IgD-negative memory B cell (primary cell): ENCODE measurements at regions not wholly inside any gene's neighbourhood (a gene's known extent, or its start where the extent isn't known, plus 50 kb on each side); places are given as distances from the start of the nearest gene placed in this dataset.

Experiments
- H3K27ac Mint-ChIP-seq, 3 donors: one replicate each; pipeline ENCODE4 v1.8.0; 2020 to 2022; ENCODE audit warnings: mild to moderate bottlenecking in 3 of 3, mixed read lengths in 3 of 3, moderate library complexity in 1 of 3
- H3K27me3 Mint-ChIP-seq: one replicate; pipeline ENCODE4 v1.8.0; 2021; ENCODE audit warnings: mixed read lengths
- H3K36me3 Mint-ChIP-seq: one replicate; pipeline ENCODE4 v1.8.0; 2020; ENCODE audit warnings: mild to moderate bottlenecking, mixed read lengths
- H3K4me1 Mint-ChIP-seq, 3 donors: one replicate each; pipeline ENCODE4 v1.8.0; 2020 to 2022; ENCODE audit warnings: mixed read lengths in 3 of 3, mild to moderate bottlenecking in 1 of 3
- H3K4me3 Mint-ChIP-seq, 4 donors: one replicate each; pipeline ENCODE4 v1.8.0; 2020 to 2022; ENCODE audit warnings: mild to moderate bottlenecking in 4 of 4, mixed read lengths in 4 of 4, moderate library complexity in 3 of 4
- H3K9me3 Mint-ChIP-seq, 3 donors: one replicate each; pipeline ENCODE4 v1.8.0; 2020 to 2021; ENCODE audit warnings: mixed read lengths in 3 of 3, mild to moderate bottlenecking in 1 of 3

DNA sequence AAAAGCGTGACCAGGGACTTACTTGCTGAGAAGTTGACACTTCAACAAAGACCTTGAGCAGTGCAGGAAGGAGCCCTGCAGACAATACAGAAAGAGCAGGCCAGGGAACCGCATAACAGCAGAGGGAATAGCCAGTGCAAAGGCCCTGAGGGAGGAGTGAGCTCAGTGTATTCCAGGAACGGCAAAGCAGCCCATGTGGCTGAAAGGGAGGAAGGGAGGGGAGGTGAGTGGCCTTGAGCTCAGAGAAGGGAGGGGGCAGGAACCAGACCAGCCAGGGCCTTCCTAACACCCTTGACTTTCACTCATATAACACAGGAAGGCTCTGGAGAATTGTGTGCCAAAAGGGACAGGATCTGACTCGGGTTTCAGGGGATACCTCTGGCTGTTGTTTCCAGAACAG lies 112.2 kb downstream of the BCOR start:
- no peak overlapping the region for H3K27ac Mint-ChIP-seq
- H3K4me3 Mint-ChIP-seq, result no peak overlapping the region
- peaks cover 0 to 3% (median 0%) of the 10 kb centered on the region in 3 donors for H3K9me3 Mint-ChIP-seq
- H3K27me3 Mint-ChIP-seq, result peaks cover 3% of the 10 kb centered on the region
- H3K36me3 Mint-ChIP-seq, result no peaks in the 10 kb centered on the region
- H3K4me1 Mint-ChIP-seq, result no peaks in the 10 kb centered on the region

GRCh38 chrX:39988496-39988895 lies 109.3 kb downstream of the BCOR start:
- H3K27ac Mint-ChIP-seq, result no peak overlapping the region
- no peaks in the 10 kb centered on the region for H3K36me3 Mint-ChIP-seq
- peaks cover 7% of the 10 kb centered on the region for H3K27me3 Mint-ChIP-seq
- H3K9me3 Mint-ChIP-seq, result no peaks in the 10 kb centered on the region
- H3K4me3 Mint-ChIP-seq, result no peak overlapping the region
- H3K4me1 Mint-ChIP-seq, result no peaks in the 10 kb centered on the region

DNA sequence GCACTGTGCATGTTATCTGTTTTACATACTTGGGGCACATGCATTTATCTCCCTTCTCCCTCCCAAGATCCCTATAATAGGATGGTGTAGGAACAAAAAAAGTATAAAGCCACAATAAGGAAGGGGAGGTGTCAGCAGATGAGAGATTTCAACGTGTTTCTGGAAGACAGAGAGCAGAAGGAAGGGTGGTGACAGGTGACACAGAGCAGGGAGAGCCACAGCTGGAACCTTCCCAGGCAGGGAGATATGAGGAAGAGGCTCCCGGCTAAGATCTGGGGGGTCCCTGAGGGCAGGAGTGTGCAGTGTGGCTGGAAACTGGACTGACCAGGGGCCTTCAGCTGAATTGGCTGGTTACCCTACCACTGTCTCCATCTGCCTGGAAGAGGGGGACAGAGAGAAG lies 107.4 kb downstream of the BCOR start:
- Mint-ChIP-seq H3K9me3 (no peaks in the 10 kb centered on the region), H3K27me3 (peaks cover 5% of the 10 kb centered on the region), H3K27ac (no peak overlapping the region), H3K4me1 (no peaks in the 10 kb centered on the region), H3K4me3 (no peak overlapping the region), H3K36me3 (no peaks in the 10 kb centered on the region)

- Mint-ChIP-seq H3K36me3 (no peaks in the 10 kb centered on the region), H3K4me3 (no peak overlapping the region), H3K27me3 (peaks cover 10% of the 10 kb centered on the region), H3K9me3 (no peaks in the 10 kb centered on the region), H3K27ac (no peak overlapping the region), H3K4me1 (no peaks in the 10 kb centered on the region)
These were observed 105.5 kb downstream of the BCOR start for GRCh38 chrX:39992300-39992699.

DNA sequence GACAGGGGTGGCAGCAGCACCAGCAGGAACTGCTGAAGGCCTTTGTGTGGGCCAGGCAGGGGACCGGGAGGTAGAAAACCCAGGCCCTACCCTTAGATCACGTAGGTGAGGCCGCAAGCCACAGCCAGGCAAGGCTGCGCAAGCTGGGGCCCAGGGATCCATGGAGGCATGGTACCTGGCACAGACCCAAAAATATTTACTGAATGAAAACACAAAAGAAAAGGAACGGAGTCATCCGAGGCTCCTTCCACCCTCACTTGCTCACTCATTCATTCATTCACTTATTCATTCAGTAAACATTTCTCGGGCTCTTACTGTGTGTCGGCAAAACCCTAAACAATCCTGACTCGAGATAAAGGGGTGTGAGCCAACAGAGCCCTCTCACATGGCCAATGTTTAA lies 102.3 kb downstream of the BCOR start:
- Mint-ChIP-seq H3K27ac (no peak overlapping the region), H3K36me3 (no peaks in the 10 kb centered on the region), H3K9me3 (no peaks in the 10 kb centered on the region), H3K4me3 (no peak overlapping the region), H3K27me3 (peaks cover 15% of the 10 kb centered on the region), H3K4me1 (no peaks in the 10 kb centered on the region)

- Mint-ChIP-seq H3K27me3 (peaks cover 13% of the 10 kb centered on the region), H3K4me3 (no peak overlapping the region), H3K9me3 (no peaks in the 10 kb centered on the region), H3K36me3 (no peaks in the 10 kb centered on the region), H3K4me1 (no peaks in the 10 kb centered on the region), H3K27ac (no peak overlapping the region)
These were observed 101.2 kb downstream of the BCOR start for GRCh38 chrX:39996536-39996935.

DNA sequence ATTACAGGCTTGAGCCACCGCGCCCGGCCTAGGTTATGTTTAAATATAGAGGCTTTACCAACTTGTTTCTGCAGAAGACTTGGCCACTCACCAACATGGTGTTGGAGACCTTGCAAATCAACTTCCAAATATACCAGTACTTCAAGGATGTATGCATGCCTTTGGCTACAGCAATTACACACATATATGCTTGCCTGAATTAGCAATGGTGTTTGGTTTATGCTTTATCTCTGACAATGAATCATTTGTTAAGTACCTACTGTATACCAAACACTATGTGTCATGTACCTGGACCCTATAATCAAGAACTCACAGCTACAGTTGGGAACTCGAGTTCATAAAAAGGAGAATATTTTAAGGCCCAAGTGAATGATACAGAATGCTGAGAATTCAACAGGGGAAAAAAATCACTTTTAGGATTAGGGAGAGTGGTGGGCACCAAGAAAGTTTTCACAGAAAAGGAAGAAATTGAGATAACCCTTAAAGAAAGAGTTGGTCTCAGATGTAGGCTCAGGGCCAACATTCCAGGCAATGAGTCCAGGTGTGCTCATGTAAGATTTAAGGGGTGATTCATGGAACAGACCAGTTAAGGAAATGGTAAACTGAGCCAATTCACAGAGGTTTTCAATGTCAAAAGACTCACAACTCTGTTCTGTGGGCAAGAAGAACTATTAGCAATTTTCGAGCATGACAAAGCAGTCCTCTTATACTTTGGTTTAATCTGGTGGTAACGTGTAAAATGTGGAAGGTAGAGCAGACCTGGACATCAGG lies 98.9 kb downstream of the BCOR start:
- no peak overlapping the region for H3K4me3 Mint-ChIP-seq
- no peak overlapping the region for H3K27ac Mint-ChIP-seq
- H3K27me3 Mint-ChIP-seq, result peaks cover 19% of the 10 kb centered on the region
- no peaks in the 10 kb centered on the region for H3K4me1 Mint-ChIP-seq
- H3K9me3 Mint-ChIP-seq, result no peaks in the 10 kb centered on the region
- H3K36me3 Mint-ChIP-seq, result no peaks in the 10 kb centered on the region
